Panc1 (cell line): ENCODE measurements at regions not wholly inside any gene's neighbourhood (a gene's known extent, or its start where the extent isn't known, plus 50 kb on each side); places are given as distances from the start of the nearest gene placed in this dataset.
"Not testable (repeated sequence)": the region's sequence is repeated elsewhere in the genome, so short reads cannot be mapped to it uniquely, and the experiment has no call there.

Experiments used
- ATAC-seq: fragments of 200-7000 bp; cut with Tn5 transposase; 2 replicates; pipeline ENCODE4 v1.9.1; 2020; ENCODE audit warnings: mild to moderate bottlenecking, moderate library complexity
- BruUV-seq: library from RNA; stranded (reverse); fragments of 400-500 nt; replicated peaks from 2 replicates; lab custom pipeline; 2021; lab: Mats Ljungman, UMichigan
- CTCF ChIA-PET: fragments of 300-600 bp; sonication (Branson Sonifier 250); formaldehyde crosslinking; loops from one replicate; lab custom pipeline; 2022; ENCODE audit warnings: antibody characterized with exemption; lab: Charles Lee
- POLR2A ChIA-PET: fragments of 300-600 bp; sonication (Branson Sonifier 250); formaldehyde crosslinking; loops from one replicate; lab custom pipeline; 2022; ENCODE audit warnings: antibody characterized with exemption; lab: Charles Lee
- DNase-seq: peaks from one replicate; pipeline ENCODE4 v3.0.0-alpha.2; 2010; ENCODE audit warnings: low read depth, low spot score
- H3K27ac ChIP-seq: 2 replicates; pipeline ENCODE4 v1.5.1; 2011; ENCODE audit warnings: mild to moderate bottlenecking, low read length, inconsistent platforms
- H3K27me3 ChIP-seq: fragments of 200-500 bp; sonication (Bioruptor generic); 2 replicates; pipeline ENCODE4 v1.6.0; 2014; ENCODE audit warnings: low read length, inconsistent platforms; ENCODE audit not compliant: control insufficient read depth, insufficient read depth
- H3K36me3 ChIP-seq: fragments of 200-500 bp; sonication (Bioruptor generic); 2 replicates; pipeline ENCODE4 v1.5.1; 2014; ENCODE audit warnings: inconsistent platforms, mild to moderate bottlenecking, low read length, moderate library complexity; ENCODE audit not compliant: control insufficient read depth, insufficient read depth
- H3K4me1 ChIP-seq: 2 replicates; pipeline ENCODE4 v1.5.1; 2011; ENCODE audit warnings: inconsistent platforms, mild to moderate bottlenecking, low read length, moderate library complexity; ENCODE audit not compliant: control insufficient read depth, insufficient read depth
- H3K4me3 ChIP-seq, 2 experiments: 2 replicates each; pipeline ENCODE4 v1.5.1; 2011 to 2012; ENCODE audit warnings: low read depth in 2 of 2, low read length in 2 of 2, mild to moderate bottlenecking in 2 of 2, inconsistent platforms in 1 of 2, moderate library complexity in 1 of 2
- H3K9me3 ChIP-seq: fragments of 200-500 bp; sonication (Bioruptor generic); 2 replicates; pipeline ENCODE4 v1.5.1; 2014; ENCODE audit warnings: low read depth, mild to moderate bottlenecking, inconsistent platforms, low read length, moderate library complexity; ENCODE audit not compliant: control insufficient read depth, insufficient read depth
- CTCF ChIP-seq: fragments of 450-650 bp; IDR thresholded peaks from 2 replicates; pipeline ENCODE4 v1.5.1; 2017; ENCODE audit warnings: mild to moderate bottlenecking
- POLR2AphosphoS5 ChIP-seq: IDR thresholded peaks from 2 replicates; pipeline ENCODE4 v1.6.1; 2012; ENCODE audit warnings: mild to moderate bottlenecking, low read depth, low read length, moderate library complexity
- REST ChIP-seq, 2 experiments: IDR thresholded peaks; 2 replicates each; pipeline ENCODE4 v1.6.1; 2011 to 2012; ENCODE audit warnings: low read depth in 2 of 2, control low read depth in 1 of 2, low read length in 1 of 2, mild to moderate bottlenecking in 1 of 2, moderate library complexity in 1 of 2; ENCODE audit not compliant: insufficient read depth in 1 of 2
- SIN3A ChIP-seq: IDR thresholded peaks from 2 replicates; pipeline ENCODE4 v1.6.1; 2012; ENCODE audit warnings: low read depth, mild to moderate bottlenecking, low read length, moderate library complexity, borderline replicate concordance; ENCODE audit not compliant: insufficient read depth
- TCF7L2 ChIP-seq: IDR thresholded peaks from 2 replicates; pipeline ENCODE4 v1.6.1; 2011; ENCODE audit warnings: mild to moderate bottlenecking, low read depth, low read length, inconsistent platforms
- in situ Hi-C: cut with HindIII; loops from 2 replicates; pipeline ENCODE4 v1.10.0; 2016; ENCODE audit warnings: low sequenced_read_pairs, low pct_unique_long_range_greater_than_20kb
- intact Hi-C: fragments of 100-400 bp; cut with micrococcal nuclease; formaldehyde crosslinking; loops from one replicate; pipeline ENCODE4 v1.10.0; 2022; ENCODE audit not compliant: unreplicated experiment

GRCh38 chr5:135263022-135263668 lies 135.9 kb downstream of the MACROH2A1 start:
- in situ Hi-C loops (no loop called here), intact Hi-C loops (no loop called here)
- POLR2A ChIA-PET: no interaction called here
- Histone ChIP-seq H3K4me1 (no peaks in the 10 kb centered on the region), H3K4me3 (no peak overlapping the region), H3K36me3 (no peaks in the 10 kb centered on the region), H3K9me3 (peaks cover 4% of the 10 kb centered on the region; the same call in 1 of the 2 replicates), H3K27me3 (0 out of 2 replicates have a peak, but pooled peaks cover 2% of the 10 kb centered on the region), H3K27ac (no peak overlapping the region)
- CTCF ChIA-PET: no interaction called here
- ATAC-seq (no peak), DNase-seq (no peak)
- BruUV-seq: no TSS peak
- TF ChIP-seq TCF7L2 (0 out of 2 replicates have a peak, but pooled peaks have one; percentile 50), POLR2AphosphoS5 (no peak), SIN3A (no peak)

- H3K27me3 ChIP-seq: 0 out of 2 replicates have a peak, but pooled peaks cover 2% of the 10 kb centered on the region
- no peaks in the 10 kb centered on the region for H3K36me3 ChIP-seq
- no peak for TF ChIP-seq TCF7L2
- TF ChIP-seq CTCF: no peak
- TF ChIP-seq POLR2AphosphoS5: no peak
- no peak for TF ChIP-seq REST (IDR thresholded peaks at IDR 0.05; ENCODE audit: insufficient read depth in 1 of 2, low read depth in 2 of 2, low read length in 1 of 2)
- TF ChIP-seq SIN3A: no peak
- BruUV-seq: no TSS peak
- DNase-seq: no peak
- H3K4me3 ChIP-seq: no peak overlapping the region
- ChIA-PET CTCF (no interaction called here), POLR2A (no interaction called here)
- H3K27ac ChIP-seq: no peak overlapping the region
- intact Hi-C loops (no loop called here), in situ Hi-C loops (no loop called here)
- no peaks in the 10 kb centered on the region for H3K4me1 ChIP-seq
- ATAC-seq: no peak
- peaks cover 4% of the 10 kb centered on the region; the same call in 1 of the 2 replicates for H3K9me3 ChIP-seq
Measured at GRCh38 chr5:135262364-135262763, 136.7 kb downstream of the MACROH2A1 start.

GRCh38 chr5:135260108-135260507 lies 138.9 kb downstream of the MACROH2A1 start:
- BruUV-seq, H3K36me3 ChIP-seq, H3K9me3 ChIP-seq, DNase-seq, CTCF ChIA-PET, POLR2A ChIA-PET, ATAC-seq, in situ Hi-C loops, H3K4me3 ChIP-seq, H3K27me3 ChIP-seq, intact Hi-C loops, H3K4me1 ChIP-seq, H3K27ac ChIP-seq: not testable (repeated sequence)
